BLaER1 (cell line): ENCODE measurements at regions not wholly inside any gene's neighbourhood (a gene's known extent, or its start where the extent isn't known, plus 50 kb on each side); places are given as distances from the start of the nearest gene placed in this dataset.
A peak's percentile ranks its signal among the peaks of the same experiment; 100 is the strongest.

Experiments used
- H3K27ac ChIP-seq: shearing (Covaris generic); formaldehyde crosslinking; 2 replicates; pipeline ENCODE4 v1.8.1; 2022
- H3K27me3 ChIP-seq: shearing (Covaris generic); formaldehyde crosslinking; 2 replicates; pipeline ENCODE4 v1.8.1; 2022
- H3K36me3 ChIP-seq: shearing (Covaris generic); formaldehyde crosslinking; 2 replicates; pipeline ENCODE4 v1.8.1; 2022
- H3K4me1 ChIP-seq: shearing (Covaris generic); formaldehyde crosslinking; 2 replicates; pipeline ENCODE4 v1.8.1; 2022
- H3K4me2 ChIP-seq: shearing (Covaris generic); formaldehyde crosslinking; 2 replicates; pipeline ENCODE4 v1.8.1; 2022
- H3K4me3 ChIP-seq: shearing (Covaris generic); formaldehyde crosslinking; 2 replicates; pipeline ENCODE4 v1.8.1; 2022
- H3K9ac ChIP-seq: shearing (Covaris generic); formaldehyde crosslinking; 2 replicates; pipeline ENCODE4 v1.8.1; 2022
- H3K9me3 ChIP-seq: shearing (Covaris generic); formaldehyde crosslinking; 2 replicates; pipeline ENCODE4 v1.8.1; 2022
- H4K20me1 ChIP-seq: shearing (Covaris generic); formaldehyde crosslinking; 2 replicates; pipeline ENCODE4 v1.8.1; 2022
- Cebpa-rat ChIP-seq: shearing (Covaris generic); IDR thresholded peaks from 2 replicates; pipeline ENCODE4 v1.8.1; 2022

DNA sequence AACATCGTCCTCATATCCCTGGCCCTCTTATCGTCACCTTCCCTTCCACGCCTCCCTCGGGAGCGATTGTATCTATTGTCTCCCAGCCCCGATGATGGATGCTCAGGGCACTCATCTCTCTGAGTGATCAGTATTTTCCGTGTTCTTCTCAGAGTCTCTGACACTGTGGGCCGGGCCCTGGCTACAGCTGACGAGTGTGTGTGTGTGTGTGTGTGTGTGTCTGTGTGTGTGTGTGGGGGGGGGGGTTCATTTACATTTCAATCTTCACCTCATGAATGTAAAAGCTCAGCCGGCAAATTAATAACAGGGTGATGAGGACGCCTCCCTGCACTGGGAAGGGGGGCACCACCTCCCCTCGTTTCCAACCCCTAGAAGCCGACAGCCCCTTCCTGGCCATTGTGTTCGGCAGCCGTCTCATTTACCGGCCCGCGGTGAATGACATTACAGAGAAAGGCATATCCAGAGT is 159.5 kb downstream of the SHOX start:
- H4K20me1 ChIP-seq: no peaks in the 10 kb centered on the region
- no peak overlapping the region for H3K9ac ChIP-seq
- H3K4me2 ChIP-seq: no peak overlapping the region; the same call in 1 of the 2 replicates
- peaks cover 13% of the 10 kb centered on the region for H3K4me1 ChIP-seq
- TF ChIP-seq Cebpa-rat: no peak
- H3K27ac ChIP-seq: no peak overlapping the region
- no peaks in the 10 kb centered on the region for H3K36me3 ChIP-seq
- no peaks in the 10 kb centered on the region for H3K27me3 ChIP-seq
- H3K4me3 ChIP-seq: no peak overlapping the region
- no peaks in the 10 kb centered on the region for H3K9me3 ChIP-seq

DNA sequence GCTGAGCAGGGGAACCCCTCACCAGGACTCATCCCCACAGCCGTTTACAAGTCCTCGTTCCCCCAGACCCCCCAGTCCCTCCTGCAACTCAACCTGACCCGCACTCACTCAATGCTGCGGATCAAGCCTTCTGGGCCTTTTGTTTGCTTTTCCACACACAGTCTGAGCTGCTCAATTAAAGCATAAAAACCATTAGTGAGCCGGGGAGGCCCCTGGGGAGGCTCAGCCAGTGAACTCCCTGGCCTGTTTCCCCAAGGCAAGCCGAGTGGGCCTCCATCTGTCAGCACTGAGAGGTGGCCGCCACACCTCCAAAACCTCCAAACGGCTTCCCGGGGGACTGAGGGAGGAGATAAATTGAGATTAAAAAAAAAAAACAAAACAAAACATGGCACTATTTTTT is 158.5 kb downstream of the SHOX start:
- Histone ChIP-seq H3K9ac (no peak overlapping the region), H4K20me1 (no peaks in the 10 kb centered on the region), H3K36me3 (no peaks in the 10 kb centered on the region), H3K27me3 (no peaks in the 10 kb centered on the region), H3K4me2 (peak overlapping the region; percentile 50), H3K4me1 (peaks cover 13% of the 10 kb centered on the region), H3K4me3 (no peak overlapping the region), H3K9me3 (no peaks in the 10 kb centered on the region), H3K27ac (no peak overlapping the region)
- no peak for TF ChIP-seq Cebpa-rat

DNA sequence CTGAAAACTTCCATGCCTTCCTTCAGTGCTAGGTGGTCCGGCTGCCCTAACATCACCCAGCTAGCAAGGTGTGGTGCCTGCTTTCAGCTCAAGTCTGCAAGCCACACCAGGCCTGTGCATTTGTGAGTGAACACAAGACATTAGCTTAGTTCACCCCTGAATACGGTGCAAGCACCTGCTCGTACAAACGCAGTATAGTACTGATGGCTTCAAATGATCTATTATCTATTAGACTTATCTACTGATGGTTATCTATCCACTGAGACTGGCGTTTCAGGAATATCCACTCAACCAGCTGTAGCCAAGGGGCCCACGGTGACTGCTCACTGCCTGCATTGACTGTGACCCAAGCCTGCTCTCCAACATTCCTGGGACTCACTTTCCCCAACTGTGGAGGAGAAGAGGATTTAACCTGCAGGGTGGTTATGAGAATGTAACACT is 155.9 kb downstream of the SHOX start:
- H3K4me2 ChIP-seq: no peak overlapping the region
- no peak overlapping the region for H3K4me3 ChIP-seq
- H3K27me3 ChIP-seq: no peaks in the 10 kb centered on the region
- no peaks in the 10 kb centered on the region for H3K9me3 ChIP-seq
- peaks cover 13% of the 10 kb centered on the region for H3K4me1 ChIP-seq
- no peak for TF ChIP-seq Cebpa-rat
- no peaks in the 10 kb centered on the region for H4K20me1 ChIP-seq
- H3K27ac ChIP-seq: no peak overlapping the region
- H3K9ac ChIP-seq: no peak overlapping the region
- H3K36me3 ChIP-seq: no peaks in the 10 kb centered on the region

DNA sequence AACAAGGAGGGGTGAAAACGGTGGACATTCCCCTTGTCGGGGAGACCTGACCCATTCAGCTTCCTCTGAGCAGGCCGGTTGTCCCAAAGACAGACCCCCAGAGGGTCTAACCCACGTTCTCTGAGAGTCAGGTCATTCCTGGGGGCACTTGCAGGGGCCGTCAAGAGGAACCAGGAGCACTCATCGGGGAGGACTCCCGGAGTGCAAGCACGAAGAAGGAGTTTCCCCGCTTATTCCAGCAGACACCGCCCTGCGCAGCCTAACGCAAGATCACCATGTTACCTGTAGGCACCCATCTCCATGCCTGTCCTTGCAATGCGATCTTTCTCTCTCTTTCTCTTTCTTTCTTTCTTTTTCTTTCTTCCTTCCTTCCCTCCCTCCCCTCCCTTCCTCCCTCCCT is 154.2 kb downstream of the SHOX start:
- no peak for TF ChIP-seq Cebpa-rat
- peaks cover 13% of the 10 kb centered on the region for H3K4me1 ChIP-seq
- no peaks in the 10 kb centered on the region for H4K20me1 ChIP-seq
- H3K9me3 ChIP-seq: no peaks in the 10 kb centered on the region
- no peaks in the 10 kb centered on the region for H3K27me3 ChIP-seq
- H3K4me2 ChIP-seq: no peak overlapping the region
- H3K4me3 ChIP-seq: no peak overlapping the region
- no peak overlapping the region for H3K9ac ChIP-seq
- no peak overlapping the region for H3K27ac ChIP-seq
- H3K36me3 ChIP-seq: no peaks in the 10 kb centered on the region

DNA sequence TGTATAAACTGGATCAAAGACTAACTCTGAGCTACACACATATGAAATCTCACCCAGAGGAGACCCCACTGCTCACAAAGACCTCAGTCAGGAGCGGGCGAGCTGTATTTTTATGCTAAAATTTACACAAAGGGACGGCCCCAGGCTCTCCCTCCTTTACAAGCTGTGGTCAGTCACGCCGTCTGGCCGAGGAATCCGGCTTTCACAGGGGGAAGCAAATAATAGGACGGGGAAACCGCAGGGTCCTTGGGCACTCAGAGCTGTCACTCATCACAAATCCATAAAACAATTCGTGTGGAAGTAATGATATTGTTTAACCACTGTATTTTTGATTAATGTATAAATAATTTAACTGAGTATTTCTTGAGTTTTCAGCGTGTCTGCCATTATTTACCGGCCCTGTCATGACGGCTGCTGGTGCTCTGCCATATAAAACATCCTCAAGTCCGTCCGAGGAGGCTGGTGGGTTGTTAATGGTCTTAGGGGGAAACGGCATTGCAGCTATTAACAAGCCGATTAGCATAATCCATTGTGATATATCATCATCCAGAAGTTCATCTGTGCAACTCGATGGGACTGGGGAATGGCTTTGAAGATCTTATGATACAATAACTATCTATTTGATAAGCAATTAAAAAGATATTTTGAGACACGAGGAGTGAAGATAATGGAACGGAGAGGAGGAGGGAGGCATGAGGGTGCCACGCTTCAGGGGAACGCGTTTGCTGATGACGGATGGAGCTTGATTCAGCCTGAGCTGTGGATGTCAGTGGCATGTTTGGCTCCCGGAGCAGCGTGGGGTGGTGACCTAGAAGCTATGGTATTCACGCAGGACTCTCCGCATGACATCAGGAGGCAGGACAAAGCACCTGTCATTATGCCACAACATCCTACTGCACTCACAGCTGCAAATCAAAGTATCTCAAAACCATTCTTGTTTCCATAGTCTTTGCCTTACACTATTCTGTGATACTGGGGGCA is 150.9 kb downstream of the SHOX start:
- no peaks in the 10 kb centered on the region for H4K20me1 ChIP-seq
- H3K36me3 ChIP-seq: no peaks in the 10 kb centered on the region
- no peak for TF ChIP-seq Cebpa-rat
- no peaks in the 10 kb centered on the region for H3K4me1 ChIP-seq
- H3K27me3 ChIP-seq: no peaks in the 10 kb centered on the region
- H3K9me3 ChIP-seq: no peaks in the 10 kb centered on the region
- no peak overlapping the region for H3K9ac ChIP-seq
- no peak overlapping the region for H3K4me2 ChIP-seq
- H3K4me3 ChIP-seq: no peak overlapping the region
- no peak overlapping the region for H3K27ac ChIP-seq

DNA sequence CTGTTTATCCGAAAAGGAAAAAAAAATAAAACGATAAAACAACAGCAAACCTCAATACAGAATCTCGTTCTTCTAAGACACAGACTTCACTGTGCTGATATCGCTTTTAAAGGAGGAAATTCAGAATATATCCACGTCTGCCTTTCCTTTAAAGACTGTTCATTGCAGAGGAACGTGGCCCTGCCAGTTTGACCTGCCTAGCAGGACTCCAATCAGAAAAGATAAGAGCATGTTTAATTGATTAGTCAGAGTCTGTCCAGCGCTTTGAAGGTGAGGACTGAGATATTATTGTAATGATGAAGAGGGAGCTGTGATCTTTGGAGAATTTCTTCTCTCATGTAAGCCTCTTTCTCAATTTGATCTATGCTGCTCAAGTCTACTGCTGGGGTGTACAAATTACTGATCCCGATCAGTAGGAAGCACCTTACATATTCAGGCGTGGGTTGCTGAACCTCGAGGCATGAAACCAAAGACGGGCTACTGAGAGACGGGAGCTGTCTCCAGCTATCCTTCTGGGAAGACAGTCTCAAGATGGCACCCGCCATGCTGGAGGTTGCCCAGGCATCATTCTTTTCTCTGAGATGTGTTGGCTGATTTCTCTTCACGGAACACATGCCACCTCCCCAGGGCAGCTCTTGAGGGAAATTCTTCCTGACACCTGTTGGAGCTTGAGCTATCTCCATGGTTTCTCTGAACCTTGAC is 146.1 kb downstream of the SHOX start:
- no peak for TF ChIP-seq Cebpa-rat

DNA sequence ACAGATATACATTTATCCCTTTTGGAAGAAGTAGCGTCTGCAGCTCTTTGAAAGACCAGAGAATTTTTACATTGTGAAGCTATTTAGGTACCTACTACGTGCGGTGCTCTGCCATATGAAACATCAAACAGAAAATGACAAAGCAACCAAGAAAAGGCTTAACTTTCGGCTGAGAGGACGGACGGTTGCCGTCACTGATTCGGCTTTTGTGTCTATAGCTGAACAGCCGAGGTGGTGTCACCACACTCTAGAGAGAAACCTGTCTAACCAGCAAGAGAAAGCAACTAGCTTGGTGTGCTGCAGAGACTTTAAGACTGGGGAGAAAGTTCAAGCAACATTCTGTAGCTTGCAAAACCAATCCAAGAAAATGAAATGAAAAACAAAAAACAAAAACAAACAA is 145.5 kb downstream of the SHOX start:
- Histone ChIP-seq H4K20me1 (no peaks in the 10 kb centered on the region), H3K36me3 (no peaks in the 10 kb centered on the region), H3K4me3 (no peak overlapping the region), H3K27ac (no peak overlapping the region), H3K4me2 (no peak overlapping the region), H3K9me3 (no peaks in the 10 kb centered on the region), H3K27me3 (no peaks in the 10 kb centered on the region), H3K4me1 (no peaks in the 10 kb centered on the region), H3K9ac (no peak overlapping the region)
- no peak for TF ChIP-seq Cebpa-rat

More for the DNA sequence above, 146.1 kb downstream of the SHOX start:
- H3K4me3 ChIP-seq: no peak overlapping the region
- H3K9ac ChIP-seq: no peak overlapping the region
- H4K20me1 ChIP-seq: no peaks in the 10 kb centered on the region
- no peaks in the 10 kb centered on the region for H3K4me1 ChIP-seq
- no peaks in the 10 kb centered on the region for H3K9me3 ChIP-seq
- no peaks in the 10 kb centered on the region for H3K27me3 ChIP-seq
- H3K27ac ChIP-seq: no peak overlapping the region
- no peaks in the 10 kb centered on the region for H3K36me3 ChIP-seq
- no peak overlapping the region for H3K4me2 ChIP-seq

DNA sequence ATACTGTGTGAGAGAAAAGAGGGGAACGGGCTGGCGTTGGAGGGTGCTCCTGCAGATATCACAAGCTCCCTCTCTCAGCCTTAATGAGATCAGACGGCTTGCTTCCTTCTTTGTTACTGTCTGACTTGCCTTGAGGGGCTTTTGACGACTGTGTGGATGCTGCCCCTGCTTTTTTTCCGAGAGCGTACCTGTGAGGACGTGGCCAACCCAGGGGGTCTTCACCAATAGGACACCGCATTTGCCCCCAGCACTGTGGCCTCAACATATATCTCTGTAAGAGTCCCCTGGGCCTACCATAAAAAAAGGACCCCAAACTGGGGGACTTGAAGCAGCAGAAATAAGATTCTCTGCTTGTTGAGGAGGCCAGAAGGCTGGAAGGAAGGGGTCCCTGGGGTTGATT is 143.9 kb downstream of the SHOX start:
- Histone ChIP-seq H4K20me1 (no peaks in the 10 kb centered on the region), H3K36me3 (no peaks in the 10 kb centered on the region), H3K4me2 (no peak overlapping the region), H3K4me3 (no peak overlapping the region), H3K27me3 (no peaks in the 10 kb centered on the region), H3K4me1 (peaks cover 7% of the 10 kb centered on the region), H3K27ac (no peak overlapping the region), H3K9me3 (no peaks in the 10 kb centered on the region), H3K9ac (no peak overlapping the region)
- TF ChIP-seq Cebpa-rat: no peak

DNA sequence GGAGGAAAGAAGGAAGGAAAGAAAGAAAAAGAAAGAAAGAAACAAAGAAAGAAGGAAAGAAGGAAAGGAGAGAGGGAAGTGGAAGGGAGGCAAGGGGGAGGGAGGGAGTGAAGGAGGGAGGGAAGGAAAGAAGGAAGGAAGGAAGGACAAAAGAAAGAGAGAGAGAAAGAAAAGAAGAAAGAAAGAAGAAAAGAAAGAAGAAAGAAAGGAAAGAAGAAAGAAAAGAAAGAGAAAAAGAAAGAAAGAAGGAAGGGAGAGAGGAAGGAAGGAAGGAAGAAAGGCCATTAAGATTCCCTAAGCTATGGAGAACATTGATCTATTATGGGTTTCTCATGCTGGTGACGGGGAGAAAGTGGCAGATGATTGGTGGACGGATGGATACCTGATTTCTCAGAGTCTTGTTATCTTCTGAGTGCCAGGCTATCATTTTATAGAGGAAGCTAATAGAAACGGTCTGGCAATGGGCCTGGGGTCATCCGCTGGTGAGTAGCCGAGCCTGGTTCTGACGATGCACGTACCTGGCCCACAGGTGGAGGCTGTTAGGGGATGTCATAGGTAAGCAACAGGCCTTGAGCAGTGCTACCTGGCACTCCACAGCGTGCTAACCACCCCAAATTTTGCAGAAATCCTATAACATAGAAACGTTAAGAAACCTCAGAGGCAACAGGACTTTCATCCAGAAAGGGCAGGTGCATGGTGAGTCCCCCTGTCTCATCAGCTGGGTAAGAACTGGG is 142.9 kb downstream of the SHOX start:
- Histone ChIP-seq H3K4me1 (peaks cover 17% of the 10 kb centered on the region), H4K20me1 (no peaks in the 10 kb centered on the region), H3K4me2 (no peak overlapping the region), H3K27ac (no peak overlapping the region), H3K9ac (no peak overlapping the region), H3K27me3 (no peaks in the 10 kb centered on the region), H3K4me3 (no peak overlapping the region), H3K9me3 (no peaks in the 10 kb centered on the region), H3K36me3 (no peaks in the 10 kb centered on the region)
- TF ChIP-seq Cebpa-rat: no peak

DNA sequence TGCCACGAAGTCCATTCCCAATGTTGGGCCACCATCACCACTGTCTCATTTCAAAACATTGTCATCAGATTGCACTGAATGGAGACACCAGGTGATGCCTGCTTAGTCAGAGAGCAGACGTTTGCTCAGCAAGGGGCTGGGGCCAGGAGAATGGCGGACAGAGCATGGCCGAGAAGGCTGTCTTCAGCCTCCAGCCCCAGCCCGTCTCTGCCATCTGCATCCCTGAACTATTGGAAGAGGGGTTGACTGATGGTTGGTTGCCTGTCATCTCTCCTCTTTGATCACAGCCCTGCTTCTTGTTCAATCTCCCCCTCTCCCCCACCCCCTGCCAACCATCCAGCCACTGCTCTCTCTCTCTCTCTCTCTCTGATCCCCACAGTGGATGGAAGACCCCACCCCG is 140.9 kb downstream of the SHOX start:
- H3K9ac ChIP-seq: no peak overlapping the region
- no peak for TF ChIP-seq Cebpa-rat
- H3K27me3 ChIP-seq: no peaks in the 10 kb centered on the region
- no peak overlapping the region for H3K4me2 ChIP-seq
- no peak overlapping the region for H3K4me3 ChIP-seq
- no peaks in the 10 kb centered on the region for H3K36me3 ChIP-seq
- no peak overlapping the region for H3K27ac ChIP-seq
- H3K4me1 ChIP-seq: peaks cover 21% of the 10 kb centered on the region
- no peaks in the 10 kb centered on the region for H4K20me1 ChIP-seq
- H3K9me3 ChIP-seq: no peaks in the 10 kb centered on the region
